RPMI8226 (cell line): ENCODE measurements at regions not wholly inside any gene's neighbourhood (a gene's known extent, or its start where the extent isn't known, plus 50 kb on each side); places are given as distances from the start of the nearest gene placed in this dataset.
"Not testable (repeated sequence)": the region's sequence is repeated elsewhere in the genome, so short reads cannot be mapped to it uniquely, and the experiment has no call there.

Experiments
- DNase-seq: peaks from one replicate; pipeline ENCODE4 v3.0.0-alpha.2; 2015

- DNase-seq: no peak
These were observed 75.3 kb upstream of the SYT10 start for GRCh38 chr12:33514893-33515292.

GRCh38 chr12:33519566-33519965 is 79.9 kb upstream of the SYT10 start:
- no peak for DNase-seq

GRCh38 chr12:33520505-33521302 is 81.1 kb upstream of the SYT10 start:
- DNase-seq: not testable (repeated sequence)

DNA sequence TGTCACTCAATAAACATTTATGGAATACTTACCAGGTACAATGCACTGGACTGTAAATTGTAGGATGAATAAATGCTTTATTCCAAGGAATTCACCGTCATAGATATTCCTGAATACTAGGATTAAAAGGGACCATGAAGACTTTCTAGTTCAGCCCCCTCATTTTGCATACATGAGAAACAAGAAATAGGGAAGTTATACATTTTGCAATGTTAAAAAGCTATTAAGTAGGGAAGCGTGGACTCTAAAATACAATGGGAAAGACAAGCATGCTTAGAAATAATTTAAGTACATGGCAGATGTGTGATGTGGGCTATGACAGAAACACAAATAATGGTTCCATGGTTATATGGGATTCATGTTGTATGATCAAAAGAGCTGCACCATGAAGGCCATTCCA is 89.4 kb upstream of the SYT10 start:
- no peak for DNase-seq

- no peak for DNase-seq
These were observed 90.2 kb upstream of the SYT10 start for GRCh38 chr12:33529810-33530209.

- DNase-seq: no peak
These were observed 91.6 kb upstream of the SYT10 start for GRCh38 chr12:33531261-33531660.

DNA sequence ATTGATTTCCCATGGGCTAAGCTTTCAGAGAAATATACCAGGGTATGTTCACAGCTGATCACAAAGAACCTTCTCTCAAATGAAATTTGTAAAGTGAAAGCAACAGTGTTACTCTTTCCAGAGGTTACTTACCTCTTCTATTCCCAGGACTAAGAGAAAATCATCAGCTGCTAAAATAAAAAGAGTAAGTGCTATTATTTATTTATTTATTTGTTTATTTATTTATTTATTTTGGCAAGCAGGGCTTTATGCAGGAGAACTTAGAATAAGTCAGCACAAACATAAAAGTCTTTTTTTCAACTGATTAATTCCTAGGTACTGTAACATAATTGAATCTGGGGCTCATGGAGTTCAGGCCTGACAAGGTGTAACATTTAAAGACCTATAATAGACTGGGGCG is 93.9 kb upstream of the SYT10 start:
- no peak for DNase-seq

DNA sequence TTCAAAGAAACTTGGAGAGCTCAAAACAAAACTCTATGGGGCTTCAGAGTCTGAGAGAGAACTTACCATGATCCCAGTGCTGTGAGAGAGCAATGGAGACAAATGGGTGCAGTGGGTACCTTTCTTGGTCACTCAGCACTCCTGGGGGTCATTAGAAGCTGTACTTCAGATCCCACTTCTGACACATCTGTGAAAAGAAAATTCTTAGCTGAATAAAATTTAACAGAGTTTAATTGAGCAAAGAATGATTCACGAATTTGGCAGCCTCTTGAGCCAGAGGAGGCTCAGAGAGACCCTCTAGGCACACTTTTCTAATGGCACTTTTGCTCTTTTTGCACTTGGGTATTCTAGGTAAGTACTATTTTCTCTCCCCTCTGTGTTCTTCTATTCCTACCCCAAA is 96.8 kb upstream of the SYT10 start:
- no peak for DNase-seq

- DNase-seq: no peak
These were observed 106.4 kb upstream of the SYT10 start for GRCh38 chr12:33546004-33546403.

- DNase-seq: no peak
These were observed 107.5 kb upstream of the SYT10 start for GRCh38 chr12:33547084-33547483.

- not testable (repeated sequence) for DNase-seq
These were observed 110.6 kb upstream of the SYT10 start for GRCh38 chr12:33550214-33550613.

GRCh38 chr12:33551006-33551405 is 111.4 kb upstream of the SYT10 start:
- no peak for DNase-seq

GRCh38 chr12:33555128-33555527 is 115.5 kb upstream of the SYT10 start:
- DNase-seq: no peak

- no peak for DNase-seq
These were observed 121.1 kb upstream of the SYT10 start for GRCh38 chr12:33560653-33561208.

- DNase-seq: no peak
These were observed 122.8 kb upstream of the SYT10 start for GRCh38 chr12:33562401-33562800.

DNA sequence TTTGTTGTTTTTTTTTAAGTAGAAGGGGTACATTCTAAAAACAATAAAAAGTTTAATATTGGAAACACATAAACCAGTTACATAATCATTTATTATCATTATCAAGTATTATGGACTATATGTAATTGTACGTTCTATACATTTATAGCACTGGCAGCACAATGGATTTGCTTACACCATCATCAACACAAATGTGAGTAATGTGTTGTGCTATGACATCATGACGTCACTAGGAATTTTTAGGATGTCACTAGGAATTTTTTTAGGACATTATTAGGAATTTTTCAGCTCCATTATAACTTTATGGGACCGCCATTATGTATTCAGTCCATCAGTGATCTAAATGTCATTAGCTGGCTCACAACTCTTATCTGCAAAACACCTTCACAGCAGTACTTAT is 126.8 kb upstream of the SYT10 start:
- no peak for DNase-seq

- no peak for DNase-seq
These were observed 135.7 kb upstream of the SYT10 start for GRCh38 chr12:33575346-33575745.

- DNase-seq: no peak
These were observed 142.0 kb upstream of the SYT10 start for GRCh38 chr12:33581613-33582122.

DNA sequence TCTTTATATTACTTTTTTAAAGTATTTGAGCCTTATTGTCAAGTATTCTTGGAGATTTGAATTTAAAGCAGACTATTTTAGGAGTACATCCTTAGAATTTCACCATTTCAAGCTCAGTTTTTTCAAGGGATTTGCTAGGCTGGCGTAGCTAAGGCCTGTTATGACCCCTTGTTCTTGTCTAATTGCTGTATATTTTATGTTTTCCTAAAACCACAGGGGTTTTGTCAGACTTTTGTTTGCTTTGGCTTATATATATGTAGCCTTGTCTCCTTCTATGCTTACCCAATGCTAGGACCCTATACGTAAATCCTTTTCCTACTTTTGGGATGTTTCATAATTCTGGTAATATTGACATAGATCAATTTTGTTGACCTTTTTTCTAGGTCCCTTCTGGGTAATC is 147.0 kb upstream of the SYT10 start:
- no peak for DNase-seq

DNA sequence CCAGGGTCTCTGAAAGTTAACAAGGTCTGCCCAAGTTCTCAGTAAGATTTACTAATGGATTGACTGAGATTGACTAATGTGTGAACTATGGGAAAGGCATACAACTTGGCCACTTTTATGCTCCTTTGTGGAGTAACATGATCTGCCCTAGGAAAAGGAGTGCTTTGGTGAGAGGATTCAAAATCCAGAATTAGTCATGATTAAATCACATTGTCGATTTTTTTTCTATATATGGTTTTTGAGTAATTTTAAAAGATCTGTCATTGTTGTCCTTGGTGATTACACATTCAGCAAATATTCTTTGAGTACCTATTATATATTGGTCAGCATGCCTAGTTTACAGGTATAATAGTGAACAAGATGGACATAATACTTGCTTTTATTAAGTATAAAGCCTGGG is 147.7 kb upstream of the SYT10 start:
- DNase-seq: no peak

- peak; percentile 29 for DNase-seq
These were observed 148.4 kb upstream of the SYT10 start for GRCh38 chr12:33587784-33588712.

GRCh38 chr12:33588725-33589405 is 149.2 kb upstream of the SYT10 start:
- DNase-seq: no peak

- no peak for DNase-seq
These were observed 150.0 kb upstream of the SYT10 start for GRCh38 chr12:33589576-33590114.
